Liver (tissue), 8 donors: ENCODE measurements at regions not wholly inside any gene's neighbourhood (a gene's known extent, or its start where the extent isn't known, plus 50 kb on each side); places are given as distances from the start of the nearest gene placed in this dataset.

Source experiments
- DNase-seq: peaks from one replicate; pipeline ENCODE4 v3.0.0-alpha.2; 2017; ENCODE audit warnings: low spot score
- H3K27ac ChIP-seq, 2 donors: one replicate each; pipeline ENCODE4 v1.7.0; 2013; ENCODE audit warnings: inconsistent platforms in 2 of 2, low read length in 2 of 2, control low read depth in 1 of 2, low read depth in 1 of 2, mild to moderate bottlenecking in 1 of 2
- H3K27me3 ChIP-seq, 4 donors: one replicate each; pipeline versions ENCODE4 v1.6.1 to v1.7.0; 2013; ENCODE audit warnings: low read length in 3 of 4, inconsistent platforms in 1 of 4, mild to moderate bottlenecking in 1 of 4, moderate library complexity in 1 of 4; ENCODE audit not compliant: control insufficient read depth in 4 of 4, insufficient read depth in 4 of 4
- H3K36me3 ChIP-seq, 4 donors: one replicate each; pipeline versions ENCODE4 v1.6.1 to v1.7.0; 2013; ENCODE audit warnings: low read length in 3 of 4, mild to moderate bottlenecking in 3 of 4, low read depth in 1 of 4, moderate library complexity in 1 of 4; ENCODE audit not compliant: control insufficient read depth in 4 of 4, insufficient read depth in 3 of 4
- H3K4me1 ChIP-seq, 4 donors: one replicate each; pipeline versions ENCODE4 v1.6.1 to v1.7.0; 2013; ENCODE audit warnings: low read length in 3 of 4, mild to moderate bottlenecking in 3 of 4, moderate library complexity in 1 of 4; ENCODE audit not compliant: control insufficient read depth in 4 of 4, insufficient read depth in 4 of 4
- H3K4me3 ChIP-seq, 3 donors: one replicate each; pipeline versions ENCODE4 v1.6.1 to v1.7.0; 2013; ENCODE audit warnings: low read length in 3 of 3, control low read depth in 1 of 3, low read depth in 1 of 3, mild to moderate bottlenecking in 1 of 3
- H3K9ac ChIP-seq, 2 donors: one replicate each; pipeline ENCODE4 v1.7.0; 2013; ENCODE audit warnings: low read length in 2 of 2, mild to moderate bottlenecking in 2 of 2, moderate library complexity in 2 of 2, control low read depth in 1 of 2, low read depth in 1 of 2
- H3K9me3 ChIP-seq, 4 donors: one replicate each; pipeline versions ENCODE4 v1.6.1 to v1.7.0; 2013; ENCODE audit warnings: low read length in 3 of 4; ENCODE audit not compliant: control insufficient read depth in 4 of 4
- ATF3 ChIP-seq: IDR thresholded peaks from 2 replicates; pipeline ENCODE4 v1.6.1; 2016; ENCODE audit warnings: antibody characterized with exemption
- EGR1 ChIP-seq, 2 donors: IDR thresholded peaks; 2 replicates each; pipeline ENCODE4 v1.6.1; 2016 to 2018; ENCODE audit warnings: antibody characterized with exemption in 2 of 2, low read depth in 2 of 2
- FOXA1 ChIP-seq: IDR thresholded peaks from 2 replicates; pipeline ENCODE4 v1.6.1; 2016; ENCODE audit warnings: antibody characterized with exemption
- FOXA2 ChIP-seq: IDR thresholded peaks from 2 replicates; pipeline ENCODE4 v1.6.1; 2016; ENCODE audit warnings: antibody characterized with exemption
- GABPA ChIP-seq, 2 donors: IDR thresholded peaks in 1 of 2; conservative IDR thresholded peaks in 1 of 2; 2 replicates each; pipeline ENCODE4 v1.6.1; 2016; ENCODE audit warnings: antibody characterized with exemption in 2 of 2, mild to moderate bottlenecking in 1 of 2, moderate library complexity in 1 of 2
- HNF4A ChIP-seq, 2 donors: conservative IDR thresholded peaks; 2 replicates each; pipeline ENCODE4 v1.6.1; 2016; ENCODE audit warnings: antibody characterized with exemption in 2 of 2, mild to moderate bottlenecking in 2 of 2
- HNF4G ChIP-seq: IDR thresholded peaks from 2 replicates; pipeline ENCODE4 v1.6.1; 2016; ENCODE audit warnings: antibody characterized with exemption
- JUND ChIP-seq, 2 donors: IDR thresholded peaks; 2 replicates each; pipeline ENCODE4 v1.6.1; 2016; ENCODE audit warnings: antibody characterized with exemption in 2 of 2
- MAX ChIP-seq: IDR thresholded peaks from 2 replicates; pipeline ENCODE4 v1.6.1; 2016; ENCODE audit warnings: antibody characterized with exemption
- NR2F2 ChIP-seq: IDR thresholded peaks from 2 replicates; pipeline ENCODE4 v1.6.1; 2016; ENCODE audit warnings: antibody characterized with exemption
- RAD21 ChIP-seq, 2 donors: IDR thresholded peaks; 2 replicates each; pipeline ENCODE4 v1.6.1; 2016; ENCODE audit warnings: antibody characterized with exemption in 2 of 2, mild to moderate bottlenecking in 2 of 2
- REST ChIP-seq: IDR thresholded peaks from 2 replicates; pipeline ENCODE4 v1.6.1; 2016; ENCODE audit warnings: antibody characterized with exemption, mild to moderate bottlenecking
- RXRA ChIP-seq, 2 donors: IDR thresholded peaks; 2 replicates each; pipeline ENCODE4 v1.6.1; 2017 to 2018; ENCODE audit warnings: antibody characterized with exemption in 2 of 2, mild to moderate bottlenecking in 1 of 2
- SP1 ChIP-seq: IDR thresholded peaks from 2 replicates; pipeline ENCODE4 v1.6.1; 2018; ENCODE audit warnings: antibody characterized with exemption, mild to moderate bottlenecking
- TAF1 ChIP-seq: conservative IDR thresholded peaks from 2 replicates; pipeline ENCODE4 v1.6.1; 2016; ENCODE audit warnings: antibody characterized with exemption, mild to moderate bottlenecking
- YY1 ChIP-seq: IDR thresholded peaks from 2 replicates; pipeline ENCODE4 v1.6.1; 2016; ENCODE audit warnings: antibody characterized with exemption, mild to moderate bottlenecking
- WGBS: extraction: QIAGEN DNeasy Blood & Tissue Kit; methylation state at CpG from one replicate; pipeline ENCODE4 v1.1.7; 2013; 5-methylcytosine and 5-hydroxymethylcytosine counted together
- TF ChIP-seq, protein P1 (sequence below): fragments of 150-350 bp; IDR thresholded peaks from 2 replicates; pipeline ENCODE4 v1.5.1; 2017; ENCODE audit warnings: improper control_type of control experiment, low read depth, low read length; ENCODE audit not compliant: missing input control
- donor health status: healthy.
- donor health status: healthy.
- donor health status: healthy.
- donor health status: healthy.
- donor health status: healthy.

DNA sequence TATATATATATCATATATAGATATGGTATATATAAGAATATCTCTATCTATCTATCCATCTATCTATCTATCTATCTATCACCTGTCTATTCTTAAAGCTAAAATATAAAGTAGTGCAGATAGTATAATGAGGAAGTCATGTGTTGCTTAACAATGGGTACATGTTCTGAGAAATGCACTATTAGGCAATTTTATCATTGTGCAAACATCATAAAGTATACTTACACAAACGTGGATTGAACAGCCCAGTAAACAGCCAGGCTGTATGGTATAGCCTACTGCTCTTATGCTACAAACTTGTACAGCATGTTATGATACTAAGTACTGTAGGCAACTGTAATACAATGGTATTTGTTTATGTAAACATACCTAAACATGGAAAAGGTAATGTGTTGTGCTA, 621.0 kb upstream of the NCAM2 start:
- H3K4me1 ChIP-seq = no peaks in the 10 kb centered on the region
- H3K4me3 ChIP-seq = no peak overlapping the region
- H3K9me3 ChIP-seq = peaks cover 0 to 3% (median 0%) of the 10 kb centered on the region in 4 donors
- WGBS = 9% methylated on average over 1 of the region's 1 CpG
- no peak for DNase-seq
- no peak overlapping the region for H3K9ac ChIP-seq
- H3K27ac ChIP-seq = no peak overlapping the region
- H3K27me3 ChIP-seq = no peaks in the 10 kb centered on the region
- no peak for TF ChIP-seq HNF4A (conservative IDR thresholded peaks at IDR 0.05)
- TF ChIP-seq NR2F2 = no peak
- no peak for TF ChIP-seq HNF4G
- no peak for TF ChIP-seq EGR1 (IDR thresholded peaks at IDR 0.05; ENCODE audit: low read depth in 2 of 2)
- no peak for TF ChIP-seq YY1
- TF ChIP-seq ATF3 = no peak
- no peak for TF ChIP-seq JUND (IDR thresholded peaks at IDR 0.05)
- no peak for TF ChIP-seq SP1
- TF ChIP-seq TAF1 = no peak
- TF ChIP-seq GABPA (IDR thresholded peaks at IDR 0.05 in 1 of 2, conservative IDR thresholded peaks at IDR 0.05 in 1 of 2) = no peak
- no peak for TF ChIP-seq REST
- TF ChIP-seq, protein P1, sequence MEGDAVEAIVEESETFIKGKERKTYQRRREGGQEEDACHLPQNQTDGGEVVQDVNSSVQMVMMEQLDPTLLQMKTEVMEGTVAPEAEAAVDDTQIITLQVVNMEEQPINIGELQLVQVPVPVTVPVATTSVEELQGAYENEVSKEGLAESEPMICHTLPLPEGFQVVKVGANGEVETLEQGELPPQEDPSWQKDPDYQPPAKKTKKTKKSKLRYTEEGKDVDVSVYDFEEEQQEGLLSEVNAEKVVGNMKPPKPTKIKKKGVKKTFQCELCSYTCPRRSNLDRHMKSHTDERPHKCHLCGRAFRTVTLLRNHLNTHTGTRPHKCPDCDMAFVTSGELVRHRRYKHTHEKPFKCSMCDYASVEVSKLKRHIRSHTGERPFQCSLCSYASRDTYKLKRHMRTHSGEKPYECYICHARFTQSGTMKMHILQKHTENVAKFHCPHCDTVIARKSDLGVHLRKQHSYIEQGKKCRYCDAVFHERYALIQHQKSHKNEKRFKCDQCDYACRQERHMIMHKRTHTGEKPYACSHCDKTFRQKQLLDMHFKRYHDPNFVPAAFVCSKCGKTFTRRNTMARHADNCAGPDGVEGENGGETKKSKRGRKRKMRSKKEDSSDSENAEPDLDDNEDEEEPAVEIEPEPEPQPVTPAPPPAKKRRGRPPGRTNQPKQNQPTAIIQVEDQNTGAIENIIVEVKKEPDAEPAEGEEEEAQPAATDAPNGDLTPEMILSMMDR = no peak
- TF ChIP-seq RXRA (IDR thresholded peaks at IDR 0.05) = no peak
- no peaks in the 10 kb centered on the region for H3K36me3 ChIP-seq

DNA sequence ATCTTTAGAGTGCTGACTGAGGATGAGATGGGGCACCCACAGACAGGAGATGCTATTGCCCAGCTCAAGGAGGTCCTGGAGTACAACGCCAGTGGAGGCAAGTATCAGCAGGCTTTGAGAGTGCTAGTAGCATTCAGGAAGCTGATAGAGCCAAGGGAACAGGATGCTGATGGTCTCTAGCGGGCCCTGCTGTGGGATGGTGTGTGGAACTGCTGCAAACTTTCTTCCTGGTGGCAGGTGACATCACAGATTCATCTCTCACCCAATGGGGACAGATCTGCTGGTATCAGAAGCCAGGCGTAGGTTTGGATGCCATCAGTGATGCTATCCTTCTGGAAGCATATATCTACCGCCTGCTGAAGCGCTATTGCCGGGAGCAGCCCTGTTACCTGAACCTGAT, 609.8 kb upstream of the NCAM2 start:
- no peak for TF ChIP-seq JUND (IDR thresholded peaks at IDR 0.05)
- no peak for TF ChIP-seq FOXA2
- TF ChIP-seq RAD21 (IDR thresholded peaks at IDR 0.05) = no peak
- TF ChIP-seq REST = no peak
- TF ChIP-seq RXRA (IDR thresholded peaks at IDR 0.05) = no peak
- no peak for TF ChIP-seq MAX
- no peak for TF ChIP-seq HNF4G
- TF ChIP-seq TAF1 = no peak
- TF ChIP-seq EGR1 (IDR thresholded peaks at IDR 0.05; ENCODE audit: low read depth in 2 of 2) = no peak
- no peak for TF ChIP-seq FOXA1
- no peak for TF ChIP-seq GABPA (IDR thresholded peaks at IDR 0.05 in 1 of 2, conservative IDR thresholded peaks at IDR 0.05 in 1 of 2)
- no peak for TF ChIP-seq NR2F2
- no peak for TF ChIP-seq HNF4A (conservative IDR thresholded peaks at IDR 0.05)
- no peak for TF ChIP-seq SP1
- no peak for TF ChIP-seq ATF3
- TF ChIP-seq YY1 = no peak
- Histone ChIP-seq H3K27me3 (no peaks in the 10 kb centered on the region), H3K9ac (no peak overlapping the region), H3K27ac (no peak overlapping the region), H3K36me3 (no peaks in the 10 kb centered on the region), H3K9me3 (no peaks in the 10 kb centered on the region), H3K4me3 (no peak overlapping the region), H3K4me1 (no peaks in the 10 kb centered on the region)
- WGBS = 81% methylated on average over 6 of the region's 6 CpGs
- DNase-seq = no peak
